OCI-LY7 (cell line): ENCODE measurements at regions not wholly inside any gene's neighbourhood (a gene's known extent, or its start where the extent isn't known, plus 50 kb on each side); places are given as distances from the start of the nearest gene placed in this dataset.

Source experiments
- CTCF ChIP-seq: fragments of 200-600 bp; sonication (generic); conservative IDR thresholded peaks from 2 replicates; pipeline ENCODE4 v1.5.1; 2014; ENCODE audit warnings: mild to moderate bottlenecking, antibody characterized with exemption, low read length, moderate library complexity, mixed read lengths
- EZH2phosphoT487 ChIP-seq: fragments of 200-600 bp; sonication (generic); IDR thresholded peaks from 2 replicates; pipeline ENCODE4 v1.6.1; 2018; ENCODE audit warnings: low read depth, borderline replicate concordance, mild to moderate bottlenecking, mixed run types, antibody characterized with exemption, low read length, moderate library complexity, mixed read lengths

DNA sequence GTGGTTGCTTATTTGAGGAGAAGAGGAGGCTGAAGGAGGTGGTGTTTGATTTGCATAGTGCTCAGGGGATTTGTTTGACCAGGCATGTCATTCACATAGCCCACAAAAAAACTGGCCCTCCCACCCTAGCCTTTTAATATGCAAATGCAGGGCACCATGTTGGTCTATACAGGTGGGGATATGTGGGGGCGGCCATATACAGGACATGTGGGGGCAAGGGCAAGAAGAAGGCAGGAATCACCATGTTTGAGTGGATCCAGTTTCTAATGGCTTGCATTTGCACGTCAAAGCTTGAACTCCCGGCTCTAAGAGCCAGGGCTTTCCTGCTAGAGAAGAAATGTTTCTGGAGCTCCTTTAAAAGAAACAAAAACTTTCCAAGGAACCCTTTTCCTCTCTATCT lies 541.0 kb downstream of the ZWINT start:
- TF ChIP-seq CTCF (no peak), EZH2phosphoT487 (no peak)
